ENCODE measurements at regions not wholly inside any gene's neighbourhood (a gene's known extent, or its start where the extent isn't known, plus 50 kb on each side); places are given as distances from the start of the nearest gene placed in this dataset.

GRCh38 chr13:88303157-88303556 lies 632.0 kb downstream of the SLITRK5 start:
- TF ChIP-seq EZH2phosphoT487 (IDR thresholded peaks at IDR 0.05; ENCODE audit: low read depth) = no peak
- TF ChIP-seq, protein P1, sequence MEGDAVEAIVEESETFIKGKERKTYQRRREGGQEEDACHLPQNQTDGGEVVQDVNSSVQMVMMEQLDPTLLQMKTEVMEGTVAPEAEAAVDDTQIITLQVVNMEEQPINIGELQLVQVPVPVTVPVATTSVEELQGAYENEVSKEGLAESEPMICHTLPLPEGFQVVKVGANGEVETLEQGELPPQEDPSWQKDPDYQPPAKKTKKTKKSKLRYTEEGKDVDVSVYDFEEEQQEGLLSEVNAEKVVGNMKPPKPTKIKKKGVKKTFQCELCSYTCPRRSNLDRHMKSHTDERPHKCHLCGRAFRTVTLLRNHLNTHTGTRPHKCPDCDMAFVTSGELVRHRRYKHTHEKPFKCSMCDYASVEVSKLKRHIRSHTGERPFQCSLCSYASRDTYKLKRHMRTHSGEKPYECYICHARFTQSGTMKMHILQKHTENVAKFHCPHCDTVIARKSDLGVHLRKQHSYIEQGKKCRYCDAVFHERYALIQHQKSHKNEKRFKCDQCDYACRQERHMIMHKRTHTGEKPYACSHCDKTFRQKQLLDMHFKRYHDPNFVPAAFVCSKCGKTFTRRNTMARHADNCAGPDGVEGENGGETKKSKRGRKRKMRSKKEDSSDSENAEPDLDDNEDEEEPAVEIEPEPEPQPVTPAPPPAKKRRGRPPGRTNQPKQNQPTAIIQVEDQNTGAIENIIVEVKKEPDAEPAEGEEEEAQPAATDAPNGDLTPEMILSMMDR (IDR thresholded peaks at IDR 0.05; ENCODE audit: low read depth, low read length) = no peak

All from OCI-LY3 (cell line).